Activated B cell treated with CpG ODN at 0.5 μM for 24 hours (primary cell): ENCODE measurements at regions not wholly inside any gene's neighbourhood (a gene's known extent, or its start where the extent isn't known, plus 50 kb on each side); places are given as distances from the start of the nearest gene placed in this dataset.

ENCODE experiments used
- ATAC-seq: fragments of 200-7000 bp; cut with Tn5 transposase; one replicate; pipeline ENCODE4 v1.10.0; 2021; ENCODE audit warnings: low read depth, mild to moderate bottlenecking, moderate library complexity
- CTCF ChIA-PET: fragments of 350-600 bp; sonication (Branson Sonifier 250); formaldehyde crosslinking; loops from one replicate; lab custom pipeline; 2021; ENCODE audit warnings: antibody characterized with exemption; lab: Charles Lee
- POLR2A ChIA-PET: fragments of 350-600 bp; sonication (Branson Sonifier 250); formaldehyde crosslinking; loops from one replicate; lab custom pipeline; 2021; ENCODE audit warnings: antibody characterized with exemption; lab: Charles Lee
- DNase-seq: peaks from one replicate; pipeline ENCODE4 v3.0.0; 2022
- H3K27ac Mint-ChIP-seq: one replicate; pipeline ENCODE4 v1.8.0; 2020; ENCODE audit warnings: mixed read lengths
- H3K27me3 Mint-ChIP-seq: one replicate; pipeline ENCODE4 v1.8.0; 2021; ENCODE audit warnings: mixed read lengths
- H3K36me3 Mint-ChIP-seq: one replicate; pipeline ENCODE4 v1.8.0; 2021; ENCODE audit warnings: low read depth, mixed read lengths
- H3K4me1 Mint-ChIP-seq: one replicate; pipeline ENCODE4 v1.8.0; 2021; ENCODE audit warnings: mixed read lengths
- H3K4me3 Mint-ChIP-seq: one replicate; pipeline ENCODE4 v1.8.0; 2020; ENCODE audit warnings: mild to moderate bottlenecking, mixed read lengths
- H3K9me3 Mint-ChIP-seq: one replicate; pipeline ENCODE4 v1.8.0; 2020; ENCODE audit warnings: mixed read lengths
- intact Hi-C: fragments of 100-400 bp; cut with micrococcal nuclease; formaldehyde crosslinking; loops from one replicate; pipeline ENCODE4 v1.15.1; 2024
- TF ChIP-seq, protein P1 (sequence below): fragments of 200-600 bp; IDR thresholded peaks from one replicate; pipeline ENCODE4 v1.8.0; 2022; ENCODE audit warnings: antibody characterized with exemption, mild to moderate bottlenecking

- Mint-ChIP-seq H3K4me1 (peaks cover 23% of the 10 kb centered on the region), H3K27ac (no peak overlapping the region), H3K9me3 (no peaks in the 10 kb centered on the region), H3K36me3 (no peaks in the 10 kb centered on the region), H3K4me3 (no peak overlapping the region), H3K27me3 (peaks cover 57% of the 10 kb centered on the region)
- TF ChIP-seq, protein P1, sequence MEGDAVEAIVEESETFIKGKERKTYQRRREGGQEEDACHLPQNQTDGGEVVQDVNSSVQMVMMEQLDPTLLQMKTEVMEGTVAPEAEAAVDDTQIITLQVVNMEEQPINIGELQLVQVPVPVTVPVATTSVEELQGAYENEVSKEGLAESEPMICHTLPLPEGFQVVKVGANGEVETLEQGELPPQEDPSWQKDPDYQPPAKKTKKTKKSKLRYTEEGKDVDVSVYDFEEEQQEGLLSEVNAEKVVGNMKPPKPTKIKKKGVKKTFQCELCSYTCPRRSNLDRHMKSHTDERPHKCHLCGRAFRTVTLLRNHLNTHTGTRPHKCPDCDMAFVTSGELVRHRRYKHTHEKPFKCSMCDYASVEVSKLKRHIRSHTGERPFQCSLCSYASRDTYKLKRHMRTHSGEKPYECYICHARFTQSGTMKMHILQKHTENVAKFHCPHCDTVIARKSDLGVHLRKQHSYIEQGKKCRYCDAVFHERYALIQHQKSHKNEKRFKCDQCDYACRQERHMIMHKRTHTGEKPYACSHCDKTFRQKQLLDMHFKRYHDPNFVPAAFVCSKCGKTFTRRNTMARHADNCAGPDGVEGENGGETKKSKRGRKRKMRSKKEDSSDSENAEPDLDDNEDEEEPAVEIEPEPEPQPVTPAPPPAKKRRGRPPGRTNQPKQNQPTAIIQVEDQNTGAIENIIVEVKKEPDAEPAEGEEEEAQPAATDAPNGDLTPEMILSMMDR, result no peak
- intact Hi-C loops, result no loop called here
- ChIA-PET CTCF (no interaction called here), POLR2A (no interaction called here)
- no peak for DNase-seq
- no peak for ATAC-seq
These were observed 177.8 kb downstream of the PSMG1 start for GRCh38 chr21:39005502-39005787.

GRCh38 chr21:39004634-39005501 is 178.4 kb downstream of the PSMG1 start:
- Mint-ChIP-seq H3K36me3 (no peaks in the 10 kb centered on the region), H3K27me3 (peaks cover 59% of the 10 kb centered on the region), H3K9me3 (no peaks in the 10 kb centered on the region), H3K4me3 (peak overlapping the region; percentile 55), H3K27ac (no peak overlapping the region), H3K4me1 (peaks cover 23% of the 10 kb centered on the region)
- no peak for ATAC-seq
- TF ChIP-seq, protein P1, result no peak
- POLR2A ChIA-PET, result no interaction called here
- intact Hi-C loops, result no loop called here
- no peak for DNase-seq
- CTCF ChIA-PET, result interaction anchor here (0.6 kb wide), 1 partner anchor 126 kb away, joined by 3 read pairs; no protein-coding TSS in a partner anchor

- intact Hi-C loops, result no loop called here
- H3K36me3 Mint-ChIP-seq, result no peaks in the 10 kb centered on the region
- ATAC-seq, result no peak
- CTCF ChIA-PET, result no interaction called here
- H3K4me1 Mint-ChIP-seq, result peaks cover 23% of the 10 kb centered on the region
- no peak overlapping the region for H3K4me3 Mint-ChIP-seq
- no peak overlapping the region for H3K27ac Mint-ChIP-seq
- TF ChIP-seq, protein P1, result no peak
- POLR2A ChIA-PET, result interaction anchor here (0.6 kb wide), 1 partner anchor 441 kb away, joined by 3 read pairs; no protein-coding TSS in a partner anchor
- no peak for DNase-seq
- H3K9me3 Mint-ChIP-seq, result peaks cover 1% of the 10 kb centered on the region
- H3K27me3 Mint-ChIP-seq, result peaks cover 61% of the 10 kb centered on the region
These were observed 179.1 kb downstream of the PSMG1 start for GRCh38 chr21:39003982-39004633.

- Mint-ChIP-seq H3K9me3 (peaks cover 2% of the 10 kb centered on the region), H3K4me3 (no peak overlapping the region), H3K27me3 (peaks cover 58% of the 10 kb centered on the region), H3K27ac (no peak overlapping the region), H3K4me1 (peaks cover 15% of the 10 kb centered on the region), H3K36me3 (no peaks in the 10 kb centered on the region)
- POLR2A ChIA-PET, result no interaction called here
- no peak for DNase-seq
- no peak for ATAC-seq
- intact Hi-C loops, result no loop called here
- TF ChIP-seq, protein P1, result no peak
- CTCF ChIA-PET, result no interaction called here
These were observed 181.9 kb downstream of the PSMG1 start for GRCh38 chr21:39001341-39001740.

DNA sequence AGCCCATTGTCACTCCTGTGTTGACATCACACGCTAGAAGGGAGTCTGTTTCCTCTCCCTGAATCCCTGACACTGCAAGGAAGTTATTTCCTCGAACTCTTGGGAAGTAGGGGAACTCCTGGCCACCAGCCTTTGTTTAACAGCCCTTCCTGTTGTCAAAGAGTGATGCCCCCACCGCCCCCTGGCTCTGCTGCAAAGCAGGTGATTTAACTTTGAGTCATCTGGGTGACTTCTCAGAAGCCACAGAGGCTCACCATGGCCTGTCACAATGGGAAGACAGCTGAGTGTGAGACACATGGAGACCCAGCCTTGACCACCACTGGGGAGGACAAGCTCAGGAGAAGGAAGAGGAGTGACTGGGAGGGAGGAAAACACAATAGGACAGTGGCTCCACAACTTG is 182.8 kb downstream of the PSMG1 start:
- peaks cover 11% of the 10 kb centered on the region for H3K4me1 Mint-ChIP-seq
- TF ChIP-seq, protein P1, result no peak
- ChIA-PET CTCF (no interaction called here), POLR2A (no interaction called here)
- H3K4me3 Mint-ChIP-seq, result no peak overlapping the region
- no peaks in the 10 kb centered on the region for H3K36me3 Mint-ChIP-seq
- ATAC-seq (no peak), DNase-seq (no peak)
- peaks cover 2% of the 10 kb centered on the region for H3K9me3 Mint-ChIP-seq
- intact Hi-C loops, result no loop called here
- no peak overlapping the region for H3K27ac Mint-ChIP-seq
- peaks cover 53% of the 10 kb centered on the region for H3K27me3 Mint-ChIP-seq
